AG04449 (cell line): ENCODE measurements at regions not wholly inside any gene's neighbourhood (a gene's known extent, or its start where the extent isn't known, plus 50 kb on each side); places are given as distances from the start of the nearest gene placed in this dataset.
A peak's percentile ranks its signal among the peaks of the same experiment; 100 is the strongest.

Source experiments
- CTCF ChIA-PET: fragments of 350-600 bp; formaldehyde crosslinking; extraction: SDS; loops from one replicate; lab custom pipeline; 2021; ENCODE audit warnings: antibody characterized with exemption; lab: Yijun Ruan, JAX
- POLR2A ChIA-PET: fragments of 400-600, 350-600 bp; formaldehyde crosslinking; extraction: SDS; loops from one replicate; lab custom pipeline; 2020; ENCODE audit warnings: antibody characterized with exemption, inconsistent platforms; lab: Yijun Ruan, JAX
- DNase-seq: peaks from one replicate; pipeline ENCODE4 v3.0.0-alpha.2; 2010; ENCODE audit warnings: low read depth, low spot score
- H3K4me3 ChIP-seq: 2 replicates; pipeline ENCODE4 v1.5.1; 2011; ENCODE audit warnings: low read depth, mild to moderate bottlenecking, control low read depth, low read length
- CTCF ChIP-seq: IDR thresholded peaks from one replicate; pipeline ENCODE4 v1.5.1; 2011; ENCODE audit warnings: mild to moderate bottlenecking, moderate library complexity, low read length, control low read depth, inconsistent platforms; ENCODE audit not compliant: insufficient read depth; ENCODE audit errors: missing control alignments

- CTCF ChIA-PET, result interaction anchor here (5.0 to 11.6 kb wide), 5 partner anchors 15 to 170 kb away, joined by 18 to 351 read pairs (median 121); no protein-coding TSS in a partner anchor
These were observed 56.8 kb upstream of the KCNA1 start for GRCh38 chr12:4852911-4853310.

GRCh38 chr12:4855121-4855924 lies 54.4 kb upstream of the KCNA1 start:
- ChIA-PET CTCF (interaction anchor here (0.5 to 11.6 kb wide), 55 partner anchors 8 to 1182 kb away, joined by 3 to 351 read pairs (median 4); no protein-coding TSS in a partner anchor), POLR2A (no interaction called here)

More at GRCh38 chr12:4852911-4853310, 56.8 kb upstream of the KCNA1 start:
- no peak overlapping the region for H3K4me3 ChIP-seq
- POLR2A ChIA-PET, result no interaction called here
- TF ChIP-seq CTCF, result no peak
- no peak for DNase-seq

GRCh38 chr12:4856596-4856995 lies 53.1 kb upstream of the KCNA1 start:
- H3K4me3 ChIP-seq, result no peak overlapping the region
- no peak for TF ChIP-seq CTCF
- CTCF ChIA-PET, result interaction anchor here (0.6 to 11.6 kb wide), 35 partner anchors 9 to 585 kb away, joined by 3 to 351 read pairs (median 7); no protein-coding TSS in a partner anchor
- no peak for DNase-seq
- POLR2A ChIA-PET, result no interaction called here

More at GRCh38 chr12:4855121-4855924, 54.4 kb upstream of the KCNA1 start:
- TF ChIP-seq CTCF, result peak; percentile 74
- DNase-seq, result peak; percentile 33
- no peak overlapping the region for H3K4me3 ChIP-seq

- ChIA-PET POLR2A (no interaction called here), CTCF (interaction anchor here (0.7 to 11.6 kb wide), 50 partner anchors 10 to 939 kb away, joined by 3 to 351 read pairs (median 5); no protein-coding TSS in a partner anchor)
- peak overlapping the region; percentile 27 for H3K4me3 ChIP-seq
- TF ChIP-seq CTCF, result peak; percentile 88
- DNase-seq, result peak; percentile 5
These were observed 52.0 kb upstream of the KCNA1 start for GRCh38 chr12:4857472-4858291.

- TF ChIP-seq CTCF, result no peak
- ChIA-PET POLR2A (no interaction called here), CTCF (interaction anchor here (0.8 to 11.6 kb wide), 32 partner anchors 9 to 937 kb away, joined by 3 to 351 read pairs (median 6); no protein-coding TSS in a partner anchor)
- no peak for DNase-seq
- no peak overlapping the region for H3K4me3 ChIP-seq
These were observed 51.3 kb upstream of the KCNA1 start for GRCh38 chr12:4858386-4858785.
